ENCODE measurements at regions not wholly inside any gene's neighbourhood (a gene's known extent, or its start where the extent isn't known, plus 50 kb on each side); places are given as distances from the start of the nearest gene placed in this dataset.

GRCh38 chr18:34511435-34511834 lies 198.7 kb upstream of the DTNA start:
- H3K4me1 ChIP-seq (ENCODE audit: insufficient read depth), result peaks cover 18% of the 10 kb centered on the region
- no peaks in the 10 kb centered on the region for H4K20me1 ChIP-seq (replicated peaks; ENCODE audit: insufficient read depth)
- no peaks in the 10 kb centered on the region for H3F3A ChIP-seq (replicated peaks; ENCODE audit: low read depth)
- H3K36me3 Mint-ChIP-seq (ENCODE audit: low read depth), result peaks cover 25% of the 10 kb centered on the region
- H3K4me3 ChIP-seq, result 0 out of 2 replicates have a peak overlapping the region, but pooled peaks have one; percentile 16
- 0 out of 2 replicates have a peak, but pooled peaks cover 5% of the 10 kb centered on the region for H3K36me3 ChIP-seq (ENCODE audit: insufficient read depth)
- H3K9me2 ChIP-seq (ENCODE audit: insufficient read depth), result no peaks in the 10 kb centered on the region; the same call in 1 of the 2 replicates
- H3K27ac ChIP-seq (ENCODE audit: low read depth), result no peak overlapping the region
- no peaks in the 10 kb centered on the region for H3K27me3 Mint-ChIP-seq (ENCODE audit: insufficient read depth, low read depth, poor library complexity)
- peaks cover 13% of the 10 kb centered on the region for H3K9me3 Mint-ChIP-seq
- H3K27me3 ChIP-seq (ENCODE audit: insufficient read depth), result no peaks in the 10 kb centered on the region
- no peak for DNase-seq (ENCODE audit: low spot score)
- ATAC-seq, result peak; percentile 59; the same call in 2 of the 3 replicates
- H3K4me1 Mint-ChIP-seq, result peaks cover 17% of the 10 kb centered on the region
- H2AFZ ChIP-seq, result no peak overlapping the region
- no peak overlapping the region for H3K4me3 Mint-ChIP-seq
- H3K4me2 ChIP-seq, result peak overlapping the region; percentile 36
- no peak overlapping the region for H3K27ac Mint-ChIP-seq
- TF ChIP-seq JUNB (IDR thresholded peaks at IDR 0.05; ENCODE audit: unreplicated experiment) (no peak), NANOG (IDR thresholded peaks at IDR 0.05; ENCODE audit: borderline replicate concordance) (no peak), EZH2phosphoT487 (IDR thresholded peaks at IDR 0.05; ENCODE audit: unreplicated experiment) (no peak), CREB1 (CRISPR knock-in tag; IDR thresholded peaks at IDR 0.05; ENCODE audit: low read depth) (no peak), STAT1 (IDR thresholded peaks at IDR 0.05; ENCODE audit: unreplicated experiment) (no peak), ZNF462 (CRISPR knock-in tag; IDR thresholded peaks at IDR 0.05) (no peak), ZNF331 (CRISPR knock-in tag; IDR thresholded peaks at IDR 0.05; ENCODE audit: low read depth) (no peak), POLR2AphosphoS5 (IDR thresholded peaks at IDR 0.05; ENCODE audit: low read depth) (no peak), EZH2 (IDR thresholded peaks at IDR 0.05; ENCODE audit: low read depth, unreplicated experiment) (no peak), ZNF114 (CRISPR knock-in tag; IDR thresholded peaks at IDR 0.05) (no peak)
- TF ChIP-seq, protein P1, sequence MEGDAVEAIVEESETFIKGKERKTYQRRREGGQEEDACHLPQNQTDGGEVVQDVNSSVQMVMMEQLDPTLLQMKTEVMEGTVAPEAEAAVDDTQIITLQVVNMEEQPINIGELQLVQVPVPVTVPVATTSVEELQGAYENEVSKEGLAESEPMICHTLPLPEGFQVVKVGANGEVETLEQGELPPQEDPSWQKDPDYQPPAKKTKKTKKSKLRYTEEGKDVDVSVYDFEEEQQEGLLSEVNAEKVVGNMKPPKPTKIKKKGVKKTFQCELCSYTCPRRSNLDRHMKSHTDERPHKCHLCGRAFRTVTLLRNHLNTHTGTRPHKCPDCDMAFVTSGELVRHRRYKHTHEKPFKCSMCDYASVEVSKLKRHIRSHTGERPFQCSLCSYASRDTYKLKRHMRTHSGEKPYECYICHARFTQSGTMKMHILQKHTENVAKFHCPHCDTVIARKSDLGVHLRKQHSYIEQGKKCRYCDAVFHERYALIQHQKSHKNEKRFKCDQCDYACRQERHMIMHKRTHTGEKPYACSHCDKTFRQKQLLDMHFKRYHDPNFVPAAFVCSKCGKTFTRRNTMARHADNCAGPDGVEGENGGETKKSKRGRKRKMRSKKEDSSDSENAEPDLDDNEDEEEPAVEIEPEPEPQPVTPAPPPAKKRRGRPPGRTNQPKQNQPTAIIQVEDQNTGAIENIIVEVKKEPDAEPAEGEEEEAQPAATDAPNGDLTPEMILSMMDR (conservative IDR thresholded peaks at IDR 0.05; ENCODE audit: low read depth in 2 of 2), result no peak
- TF ChIP-seq, protein P2, sequence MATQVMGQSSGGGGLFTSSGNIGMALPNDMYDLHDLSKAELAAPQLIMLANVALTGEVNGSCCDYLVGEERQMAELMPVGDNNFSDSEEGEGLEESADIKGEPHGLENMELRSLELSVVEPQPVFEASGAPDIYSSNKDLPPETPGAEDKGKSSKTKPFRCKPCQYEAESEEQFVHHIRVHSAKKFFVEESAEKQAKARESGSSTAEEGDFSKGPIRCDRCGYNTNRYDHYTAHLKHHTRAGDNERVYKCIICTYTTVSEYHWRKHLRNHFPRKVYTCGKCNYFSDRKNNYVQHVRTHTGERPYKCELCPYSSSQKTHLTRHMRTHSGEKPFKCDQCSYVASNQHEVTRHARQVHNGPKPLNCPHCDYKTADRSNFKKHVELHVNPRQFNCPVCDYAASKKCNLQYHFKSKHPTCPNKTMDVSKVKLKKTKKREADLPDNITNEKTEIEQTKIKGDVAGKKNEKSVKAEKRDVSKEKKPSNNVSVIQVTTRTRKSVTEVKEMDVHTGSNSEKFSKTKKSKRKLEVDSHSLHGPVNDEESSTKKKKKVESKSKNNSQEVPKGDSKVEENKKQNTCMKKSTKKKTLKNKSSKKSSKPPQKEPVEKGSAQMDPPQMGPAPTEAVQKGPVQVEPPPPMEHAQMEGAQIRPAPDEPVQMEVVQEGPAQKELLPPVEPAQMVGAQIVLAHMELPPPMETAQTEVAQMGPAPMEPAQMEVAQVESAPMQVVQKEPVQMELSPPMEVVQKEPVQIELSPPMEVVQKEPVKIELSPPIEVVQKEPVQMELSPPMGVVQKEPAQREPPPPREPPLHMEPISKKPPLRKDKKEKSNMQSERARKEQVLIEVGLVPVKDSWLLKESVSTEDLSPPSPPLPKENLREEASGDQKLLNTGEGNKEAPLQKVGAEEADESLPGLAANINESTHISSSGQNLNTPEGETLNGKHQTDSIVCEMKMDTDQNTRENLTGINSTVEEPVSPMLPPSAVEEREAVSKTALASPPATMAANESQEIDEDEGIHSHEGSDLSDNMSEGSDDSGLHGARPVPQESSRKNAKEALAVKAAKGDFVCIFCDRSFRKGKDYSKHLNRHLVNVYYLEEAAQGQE (IDR thresholded peaks at IDR 0.05; ENCODE audit: unreplicated experiment), result no peak
- peaks cover 5% of the 10 kb centered on the region; the same call in 1 of the 2 replicates for H3K79me2 ChIP-seq (replicated peaks; ENCODE audit: insufficient read depth)

Measured in GM23338 (cell line).